ENCODE measurements at regions not wholly inside any gene's neighbourhood (a gene's known extent, or its start where the extent isn't known, plus 50 kb on each side); places are given as distances from the start of the nearest gene placed in this dataset.

GRCh38 chr4:4625488-4625887, 83.6 kb upstream of the STX18 start:
- no peak for DNase-seq

- DNase-seq = no peak
Observed at GRCh38 chr4:4624276-4624897, 82.5 kb upstream of the STX18 start.

GRCh38 chr4:4619821-4620220, 78.0 kb upstream of the STX18 start:
- DNase-seq = no peak

- DNase-seq = no peak
Observed at GRCh38 chr4:4618847-4619246, 77.0 kb upstream of the STX18 start.

GRCh38 chr4:4614925-4615678, 73.3 kb upstream of the STX18 start:
- DNase-seq = no peak

GRCh38 chr4:4613641-4614286, 71.9 kb upstream of the STX18 start:
- no peak for DNase-seq

- DNase-seq = no peak
Observed at GRCh38 chr4:4613126-4613465, 71.2 kb upstream of the STX18 start.

- no peak for DNase-seq
Observed at GRCh38 chr4:4610672-4611071, 68.8 kb upstream of the STX18 start.

- DNase-seq = no peak
Observed at GRCh38 chr4:4609622-4610334, 67.9 kb upstream of the STX18 start.

GRCh38 chr4:4608214-4608537, 66.3 kb upstream of the STX18 start:
- DNase-seq = no peak

GRCh38 chr4:4607336-4608213, 65.7 kb upstream of the STX18 start:
- no peak for DNase-seq

GRCh38 chr4:4606321-4606720, 64.5 kb upstream of the STX18 start:
- DNase-seq = no peak

- DNase-seq = no peak
Observed at GRCh38 chr4:4605849-4606248, 64.0 kb upstream of the STX18 start.

GRCh38 chr4:4603592-4603991, 61.7 kb upstream of the STX18 start:
- no peak for DNase-seq

GRCh38 chr4:4603067-4603466, 61.2 kb upstream of the STX18 start:
- DNase-seq = no peak

- DNase-seq = no peak
Observed at GRCh38 chr4:4602468-4602867, 60.6 kb upstream of the STX18 start.

GRCh38 chr4:4601803-4602369, 60.0 kb upstream of the STX18 start:
- no peak for DNase-seq

GRCh38 chr4:4599481-4600275, 57.8 kb upstream of the STX18 start:
- no peak for DNase-seq

GRCh38 chr4:4598851-4599411, 57.1 kb upstream of the STX18 start:
- no peak for DNase-seq

GRCh38 chr4:4596720-4597119, 54.9 kb upstream of the STX18 start:
- no peak for DNase-seq

- DNase-seq = no peak
Observed at GRCh38 chr4:4595252-4595651, 53.4 kb upstream of the STX18 start.
